VCaP (cell line): ENCODE measurements at regions not wholly inside any gene's neighbourhood (a gene's known extent, or its start where the extent isn't known, plus 50 kb on each side); places are given as distances from the start of the nearest gene placed in this dataset.
A peak's percentile ranks its signal among the peaks of the same experiment; 100 is the strongest.

Experiments
- H3K27ac ChIP-seq: fragments of 450-650 bp; 2 replicates; pipeline ENCODE4 v1.5.1; 2017
- TF ChIP-seq, protein P1 (sequence below): fragments of 450-650 bp; conservative IDR thresholded peaks from 2 replicates; pipeline ENCODE4 v1.5.1; 2017; ENCODE audit warnings: mild to moderate bottlenecking, moderate library complexity

DNA sequence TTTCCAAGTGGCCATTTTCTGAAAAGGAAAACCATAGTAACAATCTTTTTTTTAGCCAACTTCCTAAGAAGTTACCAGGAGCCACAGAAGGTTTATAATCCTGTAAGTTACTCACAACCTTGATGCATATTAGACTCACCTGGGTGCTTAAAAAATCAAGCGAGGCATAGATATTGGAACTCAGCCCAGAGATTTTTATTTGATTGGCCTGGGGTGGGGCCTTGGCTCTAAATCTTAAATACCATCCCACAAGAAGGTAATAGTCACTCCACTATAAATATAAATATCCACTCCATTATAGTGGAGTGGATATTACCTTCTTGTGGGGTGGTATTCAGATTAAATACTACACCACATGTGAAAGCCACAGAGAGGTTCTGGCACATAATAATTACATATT lies 429.6 kb downstream of the RFC3 start:
- peak overlapping the region; percentile 49 for H3K27ac ChIP-seq
- TF ChIP-seq, protein P1, sequence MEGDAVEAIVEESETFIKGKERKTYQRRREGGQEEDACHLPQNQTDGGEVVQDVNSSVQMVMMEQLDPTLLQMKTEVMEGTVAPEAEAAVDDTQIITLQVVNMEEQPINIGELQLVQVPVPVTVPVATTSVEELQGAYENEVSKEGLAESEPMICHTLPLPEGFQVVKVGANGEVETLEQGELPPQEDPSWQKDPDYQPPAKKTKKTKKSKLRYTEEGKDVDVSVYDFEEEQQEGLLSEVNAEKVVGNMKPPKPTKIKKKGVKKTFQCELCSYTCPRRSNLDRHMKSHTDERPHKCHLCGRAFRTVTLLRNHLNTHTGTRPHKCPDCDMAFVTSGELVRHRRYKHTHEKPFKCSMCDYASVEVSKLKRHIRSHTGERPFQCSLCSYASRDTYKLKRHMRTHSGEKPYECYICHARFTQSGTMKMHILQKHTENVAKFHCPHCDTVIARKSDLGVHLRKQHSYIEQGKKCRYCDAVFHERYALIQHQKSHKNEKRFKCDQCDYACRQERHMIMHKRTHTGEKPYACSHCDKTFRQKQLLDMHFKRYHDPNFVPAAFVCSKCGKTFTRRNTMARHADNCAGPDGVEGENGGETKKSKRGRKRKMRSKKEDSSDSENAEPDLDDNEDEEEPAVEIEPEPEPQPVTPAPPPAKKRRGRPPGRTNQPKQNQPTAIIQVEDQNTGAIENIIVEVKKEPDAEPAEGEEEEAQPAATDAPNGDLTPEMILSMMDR = no peak

DNA sequence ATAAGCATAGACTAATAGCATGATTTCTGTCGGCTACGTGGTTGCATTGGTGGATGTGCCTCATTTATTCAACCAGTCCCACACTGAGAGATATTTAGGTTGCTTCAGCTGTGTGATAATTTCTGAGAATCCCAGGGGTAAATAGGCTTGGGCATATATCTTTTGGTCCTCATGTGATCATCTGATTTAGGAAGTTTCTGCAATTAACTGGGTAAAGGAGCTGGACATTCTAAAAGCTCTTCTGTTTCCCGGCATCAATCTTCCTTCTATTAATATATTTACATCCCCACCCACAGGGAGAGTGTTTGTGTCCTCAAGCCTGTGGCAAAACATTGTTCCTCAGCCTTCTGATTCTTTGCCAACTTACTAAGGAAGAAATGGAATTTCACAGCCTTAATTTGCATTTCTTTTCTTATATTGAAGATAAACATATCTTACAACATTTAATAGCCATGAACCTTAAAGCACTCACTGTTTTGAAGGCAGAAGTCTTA lies 431.6 kb downstream of the RFC3 start:
- TF ChIP-seq, protein P1 = no peak
- no peak overlapping the region for H3K27ac ChIP-seq

GRCh38 chr13:34250151-34250670 lies 432.3 kb downstream of the RFC3 start:
- no peak overlapping the region for H3K27ac ChIP-seq
- TF ChIP-seq, protein P1 = no peak

DNA sequence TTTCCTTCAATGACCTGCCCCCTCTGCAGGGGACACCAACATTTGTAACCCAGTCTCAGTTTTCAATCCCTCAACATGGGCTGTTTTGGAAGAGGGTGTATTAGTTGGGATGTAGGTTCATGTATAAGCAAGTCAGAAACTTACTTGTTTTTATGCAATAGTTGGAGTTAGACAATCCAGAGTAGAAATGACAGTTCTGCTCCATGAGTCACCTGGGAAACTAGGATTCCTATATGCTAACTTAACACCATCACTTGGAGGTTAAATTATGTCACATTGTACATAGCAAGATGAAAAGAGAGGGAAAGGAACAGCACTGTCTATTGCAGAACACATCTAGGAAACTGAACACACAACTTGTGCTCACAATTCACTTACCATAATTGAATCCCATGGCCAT lies 436.4 kb downstream of the RFC3 start:
- no peak overlapping the region for H3K27ac ChIP-seq
- TF ChIP-seq, protein P1 = no peak

- TF ChIP-seq, protein P1 = no peak
- no peak overlapping the region for H3K27ac ChIP-seq
These were observed 437.8 kb downstream of the RFC3 start for GRCh38 chr13:34255711-34256110.

DNA sequence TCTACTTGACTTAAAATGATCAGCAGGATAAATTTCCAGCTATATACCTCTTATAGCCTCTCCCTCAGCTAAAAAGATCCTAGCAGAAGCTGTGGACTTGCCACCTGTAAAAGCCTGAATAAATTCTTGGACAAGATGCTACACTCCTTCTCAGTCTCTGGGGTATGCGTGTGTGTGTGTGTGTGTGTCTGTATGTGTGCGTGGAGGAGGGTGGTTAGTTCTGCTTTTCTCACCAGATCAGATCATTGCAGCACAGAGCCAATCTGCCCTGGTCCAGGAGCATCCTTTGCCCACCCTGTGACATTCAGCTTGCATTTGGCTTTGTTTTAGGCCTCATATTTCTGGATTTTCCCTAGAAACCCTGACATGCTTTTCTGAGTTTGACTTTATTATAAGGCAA lies 438.3 kb downstream of the RFC3 start:
- TF ChIP-seq, protein P1 = no peak

DNA sequence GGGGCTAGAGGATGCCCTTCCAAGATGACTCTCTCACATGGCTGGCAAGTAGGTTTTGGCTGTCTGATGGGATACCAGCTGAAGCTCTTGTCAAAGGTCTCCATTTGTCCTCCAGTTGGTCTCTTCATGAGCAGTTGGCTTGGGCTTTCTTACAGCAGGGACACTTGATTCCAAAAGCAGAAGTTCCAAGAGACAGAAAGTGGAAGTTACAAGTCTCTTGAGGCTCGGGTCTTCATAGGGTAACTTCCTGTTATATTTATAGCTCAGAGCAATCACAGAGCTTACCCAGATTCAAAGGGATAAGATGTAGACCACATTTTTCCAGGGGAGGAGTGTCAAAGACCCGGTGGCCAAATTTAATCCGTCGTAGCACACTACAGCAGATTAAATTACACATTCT lies 440.0 kb downstream of the RFC3 start:
- TF ChIP-seq, protein P1 = no peak
- H3K27ac ChIP-seq = no peak overlapping the region

More for the DNA sequence above, 438.3 kb downstream of the RFC3 start:
- H3K27ac ChIP-seq = no peak overlapping the region
